OCI-LY7 (cell line): ENCODE measurements at regions not wholly inside any gene's neighbourhood (a gene's known extent, or its start where the extent isn't known, plus 50 kb on each side); places are given as distances from the start of the nearest gene placed in this dataset.

Source experiments
- BruUV-seq: library from RNA; stranded (reverse); fragments of 400-500 nt; replicated peaks from 2 replicates; lab custom pipeline; 2021; lab: Mats Ljungman, UMichigan
- CTCF ChIA-PET: fragments of 300-600 bp; sonication (Branson Sonifier 250); formaldehyde crosslinking; loops from one replicate; lab custom pipeline; 2022; ENCODE audit warnings: antibody characterized with exemption; ENCODE audit not compliant: unreplicated experiment; lab: Charles Lee
- POLR2A ChIA-PET: fragments of 300-600 bp; sonication (Branson Sonifier 250); formaldehyde crosslinking; loops from one replicate; lab custom pipeline; 2022; ENCODE audit warnings: antibody characterized with exemption; lab: Charles Lee
- DNase-seq: peaks from one replicate; pipeline ENCODE4 v3.0.0-alpha.2; 2015; ENCODE audit warnings: low spot score
- H2AFZ ChIP-seq: fragments of 200-600 bp; sonication (generic), shearing (Covaris generic); 2 replicates; pipeline ENCODE4 v1.6.1; 2014; ENCODE audit warnings: mild to moderate bottlenecking, antibody characterized with exemption, low read length, moderate library complexity
- H3K27ac ChIP-seq: fragments of 200-600 bp; sonication (generic); 2 replicates; pipeline ENCODE4 v1.5.1; 2014; ENCODE audit warnings: mixed run types, low read depth, mild to moderate bottlenecking, moderate library complexity, low read length, inconsistent platforms; ENCODE audit not compliant: poor library complexity, severe bottlenecking
- H3K36me3 ChIP-seq: fragments of 200-600 bp; sonication (generic); 2 replicates; pipeline ENCODE4 v1.6.1; 2014; ENCODE audit warnings: mild to moderate bottlenecking, antibody characterized with exemption, low read length, moderate library complexity, mixed read lengths; ENCODE audit not compliant: insufficient read depth
- H3K4me1 ChIP-seq: fragments of 200-600 bp; sonication (generic); 2 replicates; pipeline ENCODE4 v1.5.1; 2014; ENCODE audit warnings: mild to moderate bottlenecking, low read length; ENCODE audit not compliant: insufficient read depth, poor library complexity, severe bottlenecking
- H3K4me2 ChIP-seq: fragments of 200-600 bp; sonication (generic); 2 replicates; pipeline ENCODE4 v1.6.1; 2014; ENCODE audit warnings: mild to moderate bottlenecking, low read length
- H3K4me3 ChIP-seq: fragments of 200-600 bp; sonication (generic); 2 replicates; pipeline ENCODE4 v1.5.1; 2014; ENCODE audit warnings: mild to moderate bottlenecking, low read depth, low read length; ENCODE audit not compliant: poor library complexity, severe bottlenecking
- H3K79me2 ChIP-seq: fragments of 200-600 bp; sonication (generic); 2 replicates; pipeline ENCODE4 v1.6.1; 2016; ENCODE audit warnings: low read depth, mild to moderate bottlenecking, low read length, moderate library complexity, mixed read lengths; ENCODE audit not compliant: insufficient read depth
- H3K9me2 ChIP-seq: fragments of 200-600 bp; sonication (generic); 2 replicates; pipeline ENCODE4 v1.6.1; 2016; ENCODE audit warnings: mild to moderate bottlenecking, low read length, mixed read lengths; ENCODE audit not compliant: insufficient read depth
- H3K9me3 ChIP-seq: fragments of 200-600 bp; sonication (generic); 2 replicates; pipeline ENCODE4 v1.6.1; 2014; ENCODE audit warnings: mild to moderate bottlenecking, mixed run types, low read length, mixed read lengths
- H4K20me1 ChIP-seq: fragments of 200-600 bp; sonication (generic); 2 replicates; pipeline ENCODE4 v1.6.1; 2014; ENCODE audit warnings: mild to moderate bottlenecking, antibody characterized with exemption, low read length, moderate library complexity, mixed read lengths; ENCODE audit not compliant: insufficient read depth
- EZH2phosphoT487 ChIP-seq: fragments of 200-600 bp; sonication (generic); IDR thresholded peaks from 2 replicates; pipeline ENCODE4 v1.6.1; 2018; ENCODE audit warnings: low read depth, borderline replicate concordance, mild to moderate bottlenecking, mixed run types, antibody characterized with exemption, low read length, moderate library complexity, mixed read lengths
- intact Hi-C: fragments of 100-400 bp; cut with micrococcal nuclease; formaldehyde crosslinking; loops from one replicate; pipeline ENCODE4 v1.10.0; 2022; ENCODE audit not compliant: unreplicated experiment
- TF ChIP-seq, protein P1 (sequence below): fragments of 200-600 bp; sonication (generic); conservative IDR thresholded peaks from 2 replicates; pipeline ENCODE4 v1.5.1; 2014; ENCODE audit warnings: mild to moderate bottlenecking, antibody characterized with exemption, low read length, moderate library complexity, mixed read lengths

DNA sequence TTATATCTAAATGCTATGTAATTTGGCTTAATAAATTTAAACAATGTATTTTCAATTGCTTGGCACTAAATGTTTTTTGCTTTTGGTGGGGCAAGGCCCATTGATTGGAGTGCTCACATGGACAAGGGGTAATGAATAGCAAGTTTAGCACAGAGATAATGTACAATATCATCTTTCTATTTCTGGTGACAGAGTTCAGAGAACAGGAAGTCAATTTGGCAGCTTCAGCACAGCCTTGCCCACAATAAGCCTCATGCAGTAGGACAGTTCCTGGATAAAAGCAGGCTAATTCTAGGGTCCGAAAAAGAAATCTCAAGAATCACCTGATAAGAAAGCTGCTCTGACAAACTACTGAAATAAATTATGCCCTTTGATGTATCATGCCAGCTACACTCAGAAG is 443.9 kb upstream of the FSHR start:
- Histone ChIP-seq H3K27ac (no peak overlapping the region), H2AFZ (no peak overlapping the region), H3K4me3 (no peak overlapping the region), H3K79me2 (no peaks in the 10 kb centered on the region), H3K4me2 (no peak overlapping the region), H3K9me3 (no peaks in the 10 kb centered on the region), H3K9me2 (no peaks in the 10 kb centered on the region), H3K4me1 (no peaks in the 10 kb centered on the region), H4K20me1 (no peaks in the 10 kb centered on the region), H3K36me3 (no peaks in the 10 kb centered on the region)
- no peak for DNase-seq
- ChIA-PET CTCF (no interaction called here), POLR2A (no interaction called here)
- TF ChIP-seq, protein P1, sequence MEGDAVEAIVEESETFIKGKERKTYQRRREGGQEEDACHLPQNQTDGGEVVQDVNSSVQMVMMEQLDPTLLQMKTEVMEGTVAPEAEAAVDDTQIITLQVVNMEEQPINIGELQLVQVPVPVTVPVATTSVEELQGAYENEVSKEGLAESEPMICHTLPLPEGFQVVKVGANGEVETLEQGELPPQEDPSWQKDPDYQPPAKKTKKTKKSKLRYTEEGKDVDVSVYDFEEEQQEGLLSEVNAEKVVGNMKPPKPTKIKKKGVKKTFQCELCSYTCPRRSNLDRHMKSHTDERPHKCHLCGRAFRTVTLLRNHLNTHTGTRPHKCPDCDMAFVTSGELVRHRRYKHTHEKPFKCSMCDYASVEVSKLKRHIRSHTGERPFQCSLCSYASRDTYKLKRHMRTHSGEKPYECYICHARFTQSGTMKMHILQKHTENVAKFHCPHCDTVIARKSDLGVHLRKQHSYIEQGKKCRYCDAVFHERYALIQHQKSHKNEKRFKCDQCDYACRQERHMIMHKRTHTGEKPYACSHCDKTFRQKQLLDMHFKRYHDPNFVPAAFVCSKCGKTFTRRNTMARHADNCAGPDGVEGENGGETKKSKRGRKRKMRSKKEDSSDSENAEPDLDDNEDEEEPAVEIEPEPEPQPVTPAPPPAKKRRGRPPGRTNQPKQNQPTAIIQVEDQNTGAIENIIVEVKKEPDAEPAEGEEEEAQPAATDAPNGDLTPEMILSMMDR: no peak
- TF ChIP-seq EZH2phosphoT487: no peak
- no TSS peak for BruUV-seq
- intact Hi-C loops: no loop called here

DNA sequence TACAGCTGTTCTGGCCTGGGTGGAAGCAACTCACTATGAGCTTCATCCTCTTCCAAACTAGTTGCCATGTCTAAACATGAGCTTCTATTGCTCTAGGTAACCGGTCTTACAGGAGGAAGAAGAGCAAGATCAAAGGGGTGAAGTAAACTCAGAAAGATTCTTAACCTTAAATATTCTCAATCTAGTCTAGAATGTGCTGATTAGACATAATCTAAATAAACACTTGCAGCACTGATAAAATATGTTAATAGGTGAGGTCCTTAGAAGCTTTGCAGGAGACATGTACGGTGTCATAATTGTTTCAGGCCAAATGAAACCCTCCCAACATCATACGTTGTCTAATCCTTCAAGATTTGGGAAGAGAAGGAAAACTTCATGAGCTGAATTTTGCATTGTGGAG is 431.6 kb upstream of the FSHR start:
- no peak for TF ChIP-seq EZH2phosphoT487
- TF ChIP-seq, protein P1: no peak
- no peaks in the 10 kb centered on the region for H3K79me2 ChIP-seq
- no peak overlapping the region for H3K27ac ChIP-seq
- no peaks in the 10 kb centered on the region for H3K36me3 ChIP-seq
- no peaks in the 10 kb centered on the region for H3K9me3 ChIP-seq
- H4K20me1 ChIP-seq: no peaks in the 10 kb centered on the region
- intact Hi-C loops: no loop called here
- H3K4me2 ChIP-seq: no peak overlapping the region
- H3K4me1 ChIP-seq: no peaks in the 10 kb centered on the region
- POLR2A ChIA-PET: interaction anchor here (1.0 kb wide), 1 partner anchor 19 kb away, joined by 5 read pairs; no protein-coding TSS in a partner anchor
- H3K4me3 ChIP-seq: no peak overlapping the region
- no peak for DNase-seq
- no peak overlapping the region for H2AFZ ChIP-seq
- no TSS peak for BruUV-seq
- H3K9me2 ChIP-seq: no peaks in the 10 kb centered on the region
- CTCF ChIA-PET: no interaction called here

DNA sequence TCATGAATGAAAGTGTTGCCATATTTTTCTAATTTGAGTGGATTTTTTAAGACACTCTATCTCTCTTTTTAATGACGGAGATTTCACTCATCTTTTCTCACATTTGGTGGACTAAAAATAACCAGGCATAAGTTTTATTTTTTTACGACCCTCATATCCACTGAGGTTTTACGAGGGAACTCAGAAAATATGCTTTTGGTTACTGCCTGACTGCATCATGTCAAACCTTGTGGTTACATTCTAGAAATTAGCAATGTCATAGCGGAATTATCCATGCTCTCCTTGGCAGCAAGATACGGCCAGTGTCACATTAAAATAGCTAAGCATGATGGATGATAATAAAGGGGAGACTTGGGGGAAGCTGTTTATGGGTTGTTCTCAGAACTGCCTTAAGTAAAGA is 428.6 kb upstream of the FSHR start:
- no peak overlapping the region for H2AFZ ChIP-seq
- H4K20me1 ChIP-seq: no peaks in the 10 kb centered on the region
- H3K4me3 ChIP-seq: no peak overlapping the region
- DNase-seq: no peak
- no peaks in the 10 kb centered on the region for H3K4me1 ChIP-seq
- H3K79me2 ChIP-seq: no peaks in the 10 kb centered on the region
- H3K4me2 ChIP-seq: no peak overlapping the region
- no peaks in the 10 kb centered on the region for H3K36me3 ChIP-seq
- intact Hi-C loops: no loop called here
- H3K27ac ChIP-seq: no peak overlapping the region
- ChIA-PET POLR2A (interaction anchor here (1.0 kb wide), 1 partner anchor 14 kb away, joined by 3 read pairs; no protein-coding TSS in a partner anchor), CTCF (no interaction called here)
- BruUV-seq: no TSS peak
- no peaks in the 10 kb centered on the region for H3K9me3 ChIP-seq
- no peaks in the 10 kb centered on the region for H3K9me2 ChIP-seq
- TF ChIP-seq, protein P1: no peak
- no peak for TF ChIP-seq EZH2phosphoT487
